ENCODE measurements at regions not wholly inside any gene's neighbourhood (a gene's known extent, or its start where the extent isn't known, plus 50 kb on each side); places are given as distances from the start of the nearest gene placed in this dataset.
A peak's percentile ranks its signal among the peaks of the same experiment; 100 is the strongest.

GRCh38 chr11:106461148-106461691 is 383.8 kb downstream of the AASDHPPT start:
- no peak for DNase-seq (ENCODE audit: low read depth)

GRCh38 chr11:106461839-106462545 is 384.5 kb downstream of the AASDHPPT start:
- DNase-seq (ENCODE audit: low read depth): no peak

- no peak for DNase-seq (ENCODE audit: low read depth)
Observed at GRCh38 chr11:106463154-106463553, 385.7 kb downstream of the AASDHPPT start.

- DNase-seq (ENCODE audit: low read depth): no peak
Observed at GRCh38 chr11:106463796-106464201, 386.3 kb downstream of the AASDHPPT start.

- no peak for DNase-seq (ENCODE audit: low read depth)
Observed at GRCh38 chr11:106464728-106465127, 387.3 kb downstream of the AASDHPPT start.

- DNase-seq (ENCODE audit: low read depth): peak; percentile 48
Observed at GRCh38 chr11:106466521-106467080, 389.1 kb downstream of the AASDHPPT start.

GRCh38 chr11:106467501-106467900 is 390.0 kb downstream of the AASDHPPT start:
- DNase-seq (ENCODE audit: low read depth): no peak

- DNase-seq (ENCODE audit: low read depth): no peak
Observed at GRCh38 chr11:106468086-106468485, 390.6 kb downstream of the AASDHPPT start.

- no peak for DNase-seq (ENCODE audit: low read depth)
Observed at GRCh38 chr11:106468531-106468930, 391.1 kb downstream of the AASDHPPT start.

- DNase-seq (ENCODE audit: low read depth): no peak
Observed at GRCh38 chr11:106470230-106470629, 392.8 kb downstream of the AASDHPPT start.

- DNase-seq (ENCODE audit: low read depth): no peak
Observed at GRCh38 chr11:106471276-106471675, 393.8 kb downstream of the AASDHPPT start.

GRCh38 chr11:106473089-106473722 is 395.7 kb downstream of the AASDHPPT start:
- DNase-seq (ENCODE audit: low read depth): peak; percentile 77

GRCh38 chr11:106474274-106474673 is 396.8 kb downstream of the AASDHPPT start:
- no peak for DNase-seq (ENCODE audit: low read depth)

- no peak for DNase-seq (ENCODE audit: low read depth)
Observed at GRCh38 chr11:106475181-106475580, 397.7 kb downstream of the AASDHPPT start.

- DNase-seq (ENCODE audit: low read depth): no peak
Observed at GRCh38 chr11:106477776-106478175, 400.3 kb downstream of the AASDHPPT start.

GRCh38 chr11:106479646-106480045 is 402.2 kb downstream of the AASDHPPT start:
- DNase-seq (ENCODE audit: low read depth): no peak

GRCh38 chr11:106480581-106481190 is 403.2 kb downstream of the AASDHPPT start:
- no peak for DNase-seq (ENCODE audit: low read depth)

- no peak for DNase-seq (ENCODE audit: low read depth)
Observed at GRCh38 chr11:106482917-106483785, 405.7 kb downstream of the AASDHPPT start.

GRCh38 chr11:106491751-106492150 is 414.3 kb downstream of the AASDHPPT start:
- DNase-seq (ENCODE audit: low read depth): no peak

- DNase-seq (ENCODE audit: low read depth): peak; percentile 16
Observed at GRCh38 chr11:106493751-106494150, 416.3 kb downstream of the AASDHPPT start.

GRCh38 chr11:106495046-106495445 is 417.6 kb downstream of the AASDHPPT start:
- DNase-seq (ENCODE audit: low read depth): peak; percentile 18

- no peak for DNase-seq (ENCODE audit: low read depth)
Observed at GRCh38 chr11:106496677-106497076, 419.2 kb downstream of the AASDHPPT start.

Measured in HS-5 (cell line).